H9 (cell line): ENCODE measurements at regions not wholly inside any gene's neighbourhood (a gene's known extent, or its start where the extent isn't known, plus 50 kb on each side); places are given as distances from the start of the nearest gene placed in this dataset.

Experiments
- DNase-seq: peaks from one replicate; pipeline ENCODE4 v3.0.0-alpha.2; 2017
- H2AFZ ChIP-seq: one replicate; pipeline ENCODE4 v1.6.1; 2013; ENCODE audit warnings: mild to moderate bottlenecking, low read length, control low read depth, moderate library complexity
- H2AK5ac ChIP-seq: 2 replicates; pipeline ENCODE4 v1.6.1; 2013; ENCODE audit warnings: low read length, control low read depth, mixed read lengths; ENCODE audit not compliant: insufficient read length
- H2BK120ac ChIP-seq: one replicate; pipeline ENCODE4 v1.6.1; 2013; ENCODE audit warnings: low read depth, mild to moderate bottlenecking, low read length, control low read depth, inconsistent platforms; ENCODE audit not compliant: poor library complexity, severe bottlenecking
- H2BK12ac ChIP-seq: 2 replicates; pipeline ENCODE4 v1.6.1; 2013; ENCODE audit warnings: low read length, control low read depth, mixed read lengths, low read depth; ENCODE audit not compliant: insufficient read length
- H2BK15ac ChIP-seq: 2 replicates; pipeline ENCODE4 v1.6.1; 2013; ENCODE audit warnings: low read depth, low read length, control low read depth
- H2BK20ac ChIP-seq: one replicate; pipeline ENCODE4 v1.6.1; 2013; ENCODE audit warnings: low read depth, mild to moderate bottlenecking, low read length, control low read depth, inconsistent platforms; ENCODE audit not compliant: poor library complexity, severe bottlenecking
- H2BK5ac ChIP-seq: 2 replicates; pipeline ENCODE4 v1.6.1; 2013; ENCODE audit warnings: low read length, control low read depth, mixed read lengths; ENCODE audit not compliant: insufficient read length
- H3K14ac ChIP-seq: 2 replicates; pipeline ENCODE4 v1.6.1; 2013; ENCODE audit warnings: low read length, control low read depth; ENCODE audit not compliant: insufficient read depth
- H3K18ac ChIP-seq: 2 replicates; pipeline ENCODE4 v1.6.1; 2013; ENCODE audit warnings: low read depth, mild to moderate bottlenecking, mixed read lengths, low read length, control low read depth; ENCODE audit not compliant: insufficient read length
- H3K23ac ChIP-seq: 2 replicates; pipeline ENCODE4 v1.6.1; 2013; ENCODE audit warnings: low read length, control low read depth, mixed read lengths, low read depth; ENCODE audit not compliant: insufficient read length
- H3K23me2 ChIP-seq: 2 replicates; pipeline ENCODE4 v1.6.1; 2013; ENCODE audit warnings: low read depth, mild to moderate bottlenecking, mixed read lengths, low read length, control low read depth; ENCODE audit not compliant: insufficient read length, poor library complexity, severe bottlenecking
- H3K27ac ChIP-seq: 2 replicates; pipeline ENCODE4 v1.5.1; 2013; ENCODE audit warnings: low read length, control low read depth, mixed read lengths, low read depth; ENCODE audit not compliant: insufficient read length
- H3K27me3 ChIP-seq: 2 replicates; pipeline ENCODE4 v1.6.1; 2013; ENCODE audit warnings: low read length, control low read depth, inconsistent platforms; ENCODE audit not compliant: insufficient read depth
- H3K4ac ChIP-seq: 2 replicates; pipeline ENCODE4 v1.6.1; 2013; ENCODE audit warnings: low read depth, mild to moderate bottlenecking, control low read depth, inconsistent platforms, low read length, moderate library complexity
- H3K4me1 ChIP-seq: 2 replicates; pipeline ENCODE4 v1.6.1; 2013; ENCODE audit warnings: low read length, control low read depth, inconsistent platforms; ENCODE audit not compliant: insufficient read depth
- H3K4me2 ChIP-seq: 2 replicates; pipeline ENCODE4 v1.6.1; 2013; ENCODE audit warnings: low read length, control low read depth, mixed read lengths; ENCODE audit not compliant: insufficient read length, insufficient read depth
- H3K56ac ChIP-seq: 2 replicates; pipeline ENCODE4 v1.6.1; 2013; ENCODE audit warnings: low read depth, mild to moderate bottlenecking, mixed read lengths, low read length, control low read depth; ENCODE audit not compliant: insufficient read length
- H3K79me1 ChIP-seq: 2 replicates; pipeline ENCODE4 v1.6.1; 2013; ENCODE audit warnings: low read depth, mild to moderate bottlenecking, moderate library complexity, low read length, control low read depth, inconsistent platforms; ENCODE audit not compliant: insufficient read depth, poor library complexity, severe bottlenecking
- H3K79me2 ChIP-seq: 2 replicates; pipeline ENCODE4 v1.6.1; 2013; ENCODE audit warnings: low read length, control low read depth, inconsistent platforms; ENCODE audit not compliant: insufficient read depth
- H3K9ac ChIP-seq: 2 replicates; pipeline ENCODE4 v1.6.1; 2013; ENCODE audit warnings: low read length, control low read depth, mixed read lengths; ENCODE audit not compliant: insufficient read length; ENCODE audit errors: extremely low read depth
- H3K9me3 ChIP-seq: one replicate; pipeline ENCODE4 v1.6.1; 2013; ENCODE audit warnings: low read depth, low read length, inconsistent platforms; ENCODE audit not compliant: control insufficient read depth
- H3T11ph ChIP-seq: one replicate; pipeline ENCODE4 v1.6.1; 2013; ENCODE audit warnings: mild to moderate bottlenecking, low read length, control low read depth, inconsistent platforms
- H4K20me1 ChIP-seq: one replicate; pipeline ENCODE4 v1.6.1; 2013; ENCODE audit not compliant: control insufficient read depth, insufficient read length, insufficient read depth
- H4K5ac ChIP-seq: 2 replicates; pipeline ENCODE4 v1.6.1; 2013; ENCODE audit warnings: low read depth, mild to moderate bottlenecking, mixed read lengths, low read length, control low read depth; ENCODE audit not compliant: insufficient read length
- H4K8ac ChIP-seq: replicated peaks from 2 replicates; pipeline ENCODE4 v1.6.1; 2013; ENCODE audit warnings: low read length, control low read depth, mixed read lengths, low read depth; ENCODE audit not compliant: insufficient read length
- H4K91ac ChIP-seq: 2 replicates; pipeline ENCODE4 v1.6.1; 2013; ENCODE audit warnings: low read depth, mild to moderate bottlenecking, moderate library complexity, mixed read lengths, low read length, control low read depth; ENCODE audit not compliant: insufficient read length
- H3K27ac Mint-ChIP-seq, 3 experiments: 2 replicates in 2 of 3; 3 replicates in 1 of 3; pipeline ENCODE4 v1.8.0; 2020 to 2021; ENCODE audit warnings: mixed read lengths in 3 of 3, mild to moderate bottlenecking in 1 of 3, moderate library complexity in 1 of 3
- H3K27me3 Mint-ChIP-seq: 2 replicates; pipeline ENCODE4 v1.8.0; 2021; ENCODE audit warnings: low read depth, mild to moderate bottlenecking, moderate library complexity, mixed read lengths
- H3K36me3 Mint-ChIP-seq, 3 experiments: 2 replicates in 2 of 3; 3 replicates in 1 of 3; pipeline ENCODE4 v1.8.0; 2020 to 2021; ENCODE audit warnings: low read depth in 3 of 3, mixed read lengths in 3 of 3; ENCODE audit not compliant: insufficient read depth in 1 of 3
- H3K4me1 Mint-ChIP-seq, 2 experiments: 2 replicates each; pipeline ENCODE4 v1.8.0; 2020; ENCODE audit warnings: mixed read lengths in 2 of 2
- H3K4me3 Mint-ChIP-seq, 2 experiments: 2 replicates in 1 of 2; 3 replicates in 1 of 2; pipeline ENCODE4 v1.8.0; 2020 to 2021; ENCODE audit warnings: mild to moderate bottlenecking in 2 of 2, mixed read lengths in 2 of 2, moderate library complexity in 1 of 2
- H3K9me3 Mint-ChIP-seq, 2 experiments: 2 replicates in 1 of 2; 3 replicates in 1 of 2; pipeline ENCODE4 v1.8.0; 2020; ENCODE audit warnings: mild to moderate bottlenecking in 2 of 2, mixed read lengths in 2 of 2, moderate library complexity in 1 of 2
- WGBS: extraction: QIAGEN DNeasy Blood & Tissue Kit; methylation state at CpG from one replicate; pipeline ENCODE4 v1.1.7; 2013; ENCODE audit warnings: missing lambda C conversion rate, low lambda C conversion rate, mixed read lengths; ENCODE audit not compliant: insufficient read length; ENCODE audit errors: extremely low coverage; 5-methylcytosine and 5-hydroxymethylcytosine counted together
- TF ChIP-seq, protein P1 (sequence below): fragments of 200-600 bp; sonication (generic); conservative IDR thresholded peaks from 3 replicates; pipeline ENCODE4 v1.8.0; 2021; ENCODE audit warnings: antibody characterized with exemption, mild to moderate bottlenecking

DNA sequence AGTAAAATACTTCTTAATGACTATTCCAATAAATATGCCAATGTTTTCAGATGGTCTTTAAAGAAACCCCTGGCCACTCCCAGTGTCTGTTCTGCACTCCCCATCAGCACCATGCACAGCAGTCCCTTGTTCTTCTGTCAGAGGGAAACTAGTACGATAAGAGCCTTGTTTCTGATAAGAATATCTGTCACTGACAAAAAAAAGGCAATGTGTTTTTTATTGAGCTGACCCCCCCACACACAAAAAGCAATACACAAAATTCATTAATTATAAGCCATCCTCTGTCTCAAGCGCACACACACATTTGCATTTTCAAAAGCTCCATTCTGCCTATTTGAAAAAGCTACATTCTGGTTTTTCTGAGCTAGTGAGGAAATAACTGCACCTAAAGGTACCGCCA lies 119.1 kb downstream of the ENC1 start:
- Histone ChIP-seq H3K79me1 (no peaks in the 10 kb centered on the region), H3K56ac (no peak overlapping the region), H3K23me2 (no peaks in the 10 kb centered on the region), H2BK15ac (no peak overlapping the region), H2BK20ac (no peak overlapping the region), H3K18ac (no peak overlapping the region), H4K20me1 (no peaks in the 10 kb centered on the region), H3T11ph (no peak overlapping the region), H3K79me2 (no peaks in the 10 kb centered on the region), H2BK120ac (no peak overlapping the region), H4K91ac (no peak overlapping the region), H3K4ac (no peak overlapping the region), H3K14ac (no peak overlapping the region), H3K27me3 (no peaks in the 10 kb centered on the region), H4K8ac (no peak overlapping the region), H3K27ac (no peak overlapping the region), H3K9me3 (peaks cover 13% of the 10 kb centered on the region), H3K23ac (no peak overlapping the region), H3K4me1 (peaks cover under 1% of the 10 kb centered on the region; the same call in 1 of the 2 replicates), H4K5ac (no peak overlapping the region), H3K9ac (no peak overlapping the region), H2AK5ac (no peak overlapping the region), H2BK5ac (no peak overlapping the region), H2AFZ (no peak overlapping the region), H2BK12ac (no peak overlapping the region), H3K4me2 (no peak overlapping the region)
- H3K27ac Mint-ChIP-seq: no peak overlapping the region
- peaks cover 9 to 15% of the 10 kb centered on the region in 2 experiments for H3K4me1 Mint-ChIP-seq
- H3K9me3 Mint-ChIP-seq: peaks cover 36 to 45% of the 10 kb centered on the region in 2 experiments
- H3K4me3 Mint-ChIP-seq: no peak overlapping the region
- TF ChIP-seq, protein P1, sequence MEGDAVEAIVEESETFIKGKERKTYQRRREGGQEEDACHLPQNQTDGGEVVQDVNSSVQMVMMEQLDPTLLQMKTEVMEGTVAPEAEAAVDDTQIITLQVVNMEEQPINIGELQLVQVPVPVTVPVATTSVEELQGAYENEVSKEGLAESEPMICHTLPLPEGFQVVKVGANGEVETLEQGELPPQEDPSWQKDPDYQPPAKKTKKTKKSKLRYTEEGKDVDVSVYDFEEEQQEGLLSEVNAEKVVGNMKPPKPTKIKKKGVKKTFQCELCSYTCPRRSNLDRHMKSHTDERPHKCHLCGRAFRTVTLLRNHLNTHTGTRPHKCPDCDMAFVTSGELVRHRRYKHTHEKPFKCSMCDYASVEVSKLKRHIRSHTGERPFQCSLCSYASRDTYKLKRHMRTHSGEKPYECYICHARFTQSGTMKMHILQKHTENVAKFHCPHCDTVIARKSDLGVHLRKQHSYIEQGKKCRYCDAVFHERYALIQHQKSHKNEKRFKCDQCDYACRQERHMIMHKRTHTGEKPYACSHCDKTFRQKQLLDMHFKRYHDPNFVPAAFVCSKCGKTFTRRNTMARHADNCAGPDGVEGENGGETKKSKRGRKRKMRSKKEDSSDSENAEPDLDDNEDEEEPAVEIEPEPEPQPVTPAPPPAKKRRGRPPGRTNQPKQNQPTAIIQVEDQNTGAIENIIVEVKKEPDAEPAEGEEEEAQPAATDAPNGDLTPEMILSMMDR: no peak
- no peak for DNase-seq
- peaks cover 32 to 35% (median 34%) of the 10 kb centered on the region in 3 experiments for H3K36me3 Mint-ChIP-seq
- H3K27me3 Mint-ChIP-seq: no peaks in the 10 kb centered on the region
- no CpG with 5 or more reads among the region's 3 CpGs for WGBS
